NB4 (cell line): ENCODE measurements at regions not wholly inside any gene's neighbourhood (a gene's known extent, or its start where the extent isn't known, plus 50 kb on each side); places are given as distances from the start of the nearest gene placed in this dataset.

Experiments
- CTCF ChIP-seq: IDR thresholded peaks from one replicate; pipeline ENCODE4 v1.5.1; 2012; ENCODE audit warnings: low read depth, low read length
- MYC ChIP-seq: IDR thresholded peaks from 2 replicates; pipeline ENCODE4 v1.6.1; 2011; ENCODE audit warnings: low read depth, low read length
- POLR2A ChIP-seq: IDR thresholded peaks from 2 replicates; pipeline ENCODE4 v1.6.1; 2011; ENCODE audit warnings: mild to moderate bottlenecking; ENCODE audit not compliant: insufficient read length; ENCODE audit errors: extremely low read depth

- TF ChIP-seq CTCF = no peak
- no peak for TF ChIP-seq MYC
- no peak for TF ChIP-seq POLR2A
These were observed 583.8 kb upstream of the NECTIN3 start for GRCh38 chr3:110487840-110488239.
